LNCaP clone FGC (cell line): ENCODE measurements at regions not wholly inside any gene's neighbourhood (a gene's known extent, or its start where the extent isn't known, plus 50 kb on each side); places are given as distances from the start of the nearest gene placed in this dataset.
A peak's percentile ranks its signal among the peaks of the same experiment; 100 is the strongest.
"Not testable (repeated sequence)": the region's sequence is repeated elsewhere in the genome, so short reads cannot be mapped to it uniquely, and the experiment has no call there.

Experiments
- DNase-seq: peaks from one replicate; pipeline ENCODE4 v3.0.0-alpha.2; 2011; ENCODE audit warnings: low read depth
- H3K4me3 ChIP-seq: 2 replicates; pipeline ENCODE4 v1.5.1; 2011; ENCODE audit warnings: mild to moderate bottlenecking, low read depth, low read length, control low read depth
- TF ChIP-seq, protein P1 (sequence below): IDR thresholded peaks from 2 replicates; pipeline ENCODE4 v1.5.1; 2012; ENCODE audit warnings: mild to moderate bottlenecking; ENCODE audit not compliant: control insufficient read depth, insufficient read depth; ENCODE audit errors: extremely low read depth

DNA sequence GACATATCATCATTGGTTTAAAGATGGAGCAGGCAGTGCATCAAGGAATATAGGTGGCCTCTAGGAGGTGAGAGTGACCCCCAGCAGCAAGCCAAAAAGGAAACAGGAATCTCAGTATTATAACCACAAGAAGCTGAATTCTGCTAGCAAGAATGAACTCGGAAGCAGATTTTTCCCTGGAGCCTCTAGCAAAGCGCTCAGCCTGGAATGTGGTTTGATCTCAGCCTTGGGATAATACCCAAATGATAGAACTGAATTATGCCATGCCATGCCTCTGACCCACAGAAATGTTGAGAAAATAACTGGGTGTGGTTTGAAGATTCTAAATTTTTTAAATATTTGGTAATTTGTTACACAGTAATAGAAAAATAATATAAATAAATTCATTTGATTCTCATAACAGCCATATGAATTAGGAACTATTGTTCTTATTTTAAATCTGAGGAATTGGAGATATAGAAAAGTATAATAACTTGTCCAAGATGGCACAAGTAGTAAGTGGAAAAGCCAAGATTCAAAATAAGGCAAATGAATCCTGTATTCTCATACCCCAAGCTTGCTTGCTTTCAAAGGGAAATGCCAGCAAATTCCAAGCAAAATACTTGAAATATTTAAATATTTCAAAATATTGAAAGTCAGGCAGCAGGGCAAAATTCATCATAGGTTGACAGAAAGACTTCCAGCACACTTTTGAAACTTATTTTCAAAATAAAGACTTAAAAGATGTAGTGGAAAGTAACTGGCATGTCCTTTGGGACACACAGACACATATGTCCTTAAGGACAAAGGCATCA is 567.4 kb downstream of the KCNA4 start:
- DNase-seq = no peak
- H3K4me3 ChIP-seq = no peak overlapping the region
- TF ChIP-seq, protein P1, sequence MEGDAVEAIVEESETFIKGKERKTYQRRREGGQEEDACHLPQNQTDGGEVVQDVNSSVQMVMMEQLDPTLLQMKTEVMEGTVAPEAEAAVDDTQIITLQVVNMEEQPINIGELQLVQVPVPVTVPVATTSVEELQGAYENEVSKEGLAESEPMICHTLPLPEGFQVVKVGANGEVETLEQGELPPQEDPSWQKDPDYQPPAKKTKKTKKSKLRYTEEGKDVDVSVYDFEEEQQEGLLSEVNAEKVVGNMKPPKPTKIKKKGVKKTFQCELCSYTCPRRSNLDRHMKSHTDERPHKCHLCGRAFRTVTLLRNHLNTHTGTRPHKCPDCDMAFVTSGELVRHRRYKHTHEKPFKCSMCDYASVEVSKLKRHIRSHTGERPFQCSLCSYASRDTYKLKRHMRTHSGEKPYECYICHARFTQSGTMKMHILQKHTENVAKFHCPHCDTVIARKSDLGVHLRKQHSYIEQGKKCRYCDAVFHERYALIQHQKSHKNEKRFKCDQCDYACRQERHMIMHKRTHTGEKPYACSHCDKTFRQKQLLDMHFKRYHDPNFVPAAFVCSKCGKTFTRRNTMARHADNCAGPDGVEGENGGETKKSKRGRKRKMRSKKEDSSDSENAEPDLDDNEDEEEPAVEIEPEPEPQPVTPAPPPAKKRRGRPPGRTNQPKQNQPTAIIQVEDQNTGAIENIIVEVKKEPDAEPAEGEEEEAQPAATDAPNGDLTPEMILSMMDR = no peak

DNA sequence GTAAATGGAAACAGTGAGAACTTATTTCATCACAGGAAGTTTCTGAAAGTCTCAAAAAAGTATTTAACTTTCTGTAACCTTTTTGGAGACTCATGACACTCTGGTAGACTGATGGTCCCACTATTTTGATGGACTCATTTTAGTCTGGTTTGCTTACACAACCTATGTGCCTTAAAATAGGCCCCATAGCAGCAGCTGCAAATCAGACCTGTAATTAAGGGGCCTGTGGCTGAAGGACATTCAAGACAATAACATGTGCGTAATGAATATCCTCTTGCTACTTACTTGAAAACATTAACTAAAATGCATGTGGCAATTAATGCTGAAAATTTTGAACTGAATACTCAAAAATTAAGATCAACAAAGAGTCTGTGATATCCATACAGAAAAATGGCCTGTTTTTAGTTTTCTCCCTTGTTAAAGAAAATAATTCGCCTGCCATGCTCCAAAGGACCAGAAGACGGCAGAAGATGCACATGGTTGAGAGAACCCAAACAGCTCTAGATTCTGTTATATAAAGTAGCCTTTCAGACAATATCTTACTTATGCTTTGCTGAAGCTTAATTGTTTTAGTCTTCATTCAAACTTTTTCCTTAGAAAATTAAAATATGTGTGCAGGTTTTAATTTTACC is 568.5 kb downstream of the KCNA4 start:
- no peak for DNase-seq
- TF ChIP-seq, protein P1 = peak; percentile 48
- H3K4me3 ChIP-seq = no peak overlapping the region

DNA sequence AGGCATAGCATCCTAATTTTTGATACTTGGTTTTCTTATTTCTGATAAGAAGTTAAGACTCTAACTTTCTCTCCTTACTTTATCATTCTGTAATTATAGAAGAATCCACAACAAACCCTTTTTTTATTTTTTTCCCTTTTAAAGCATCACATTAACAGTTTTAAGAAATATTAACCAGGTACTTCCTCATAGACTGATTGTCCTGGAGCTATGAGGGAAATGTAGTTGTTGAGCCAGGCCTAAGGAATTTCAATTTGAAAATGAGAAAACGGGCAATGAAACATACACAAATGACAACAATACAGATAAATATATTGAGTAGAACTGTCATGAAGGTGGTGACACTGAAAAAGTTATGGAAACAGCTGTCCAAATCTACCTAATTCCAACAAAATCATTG is 569.0 kb downstream of the KCNA4 start:
- TF ChIP-seq, protein P1 = no peak
- no peak for DNase-seq
- no peak overlapping the region for H3K4me3 ChIP-seq

DNA sequence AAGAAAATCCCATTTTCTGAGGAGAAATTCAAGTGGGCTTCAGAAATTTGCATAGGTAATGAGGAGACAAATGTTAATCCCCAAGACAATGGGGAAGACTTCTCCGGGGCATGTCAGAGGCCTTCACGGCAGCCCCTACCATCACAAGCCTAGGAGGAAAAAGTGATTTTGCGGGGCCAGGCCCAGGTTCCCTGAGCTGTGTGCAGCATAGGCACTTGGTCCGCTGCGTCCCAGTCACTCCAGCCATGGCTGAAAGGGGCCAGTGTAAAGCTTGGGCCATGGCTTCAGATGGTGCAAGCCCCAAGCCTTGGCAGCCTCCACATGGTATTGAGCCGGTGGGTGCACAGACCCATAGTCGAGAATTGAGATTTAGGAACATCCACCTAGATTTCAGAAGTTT is 570.7 kb downstream of the KCNA4 start:
- TF ChIP-seq, protein P1 = no peak
- H3K4me3 ChIP-seq = no peak overlapping the region
- no peak for DNase-seq

DNA sequence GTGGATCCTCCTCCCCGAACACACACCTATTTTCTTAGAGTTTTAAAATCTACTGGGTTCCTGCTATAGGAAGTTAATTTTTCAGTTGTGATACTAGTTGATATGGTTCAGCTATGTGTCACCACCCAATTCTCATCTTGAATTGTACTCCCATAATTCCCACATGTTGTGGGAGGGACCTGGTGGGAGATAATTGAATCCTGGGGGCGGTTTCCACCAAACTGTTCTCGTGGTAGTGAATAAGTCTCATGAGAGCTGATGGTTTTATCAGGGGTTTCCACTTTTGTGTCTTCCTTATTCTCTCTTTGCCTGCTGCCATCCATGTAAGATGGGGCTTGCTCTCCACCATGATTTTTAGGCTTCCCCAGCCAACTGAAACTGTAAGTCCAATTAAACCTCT is 571.6 kb downstream of the KCNA4 start:
- H3K4me3 ChIP-seq, DNase-seq: not testable (repeated sequence)

DNA sequence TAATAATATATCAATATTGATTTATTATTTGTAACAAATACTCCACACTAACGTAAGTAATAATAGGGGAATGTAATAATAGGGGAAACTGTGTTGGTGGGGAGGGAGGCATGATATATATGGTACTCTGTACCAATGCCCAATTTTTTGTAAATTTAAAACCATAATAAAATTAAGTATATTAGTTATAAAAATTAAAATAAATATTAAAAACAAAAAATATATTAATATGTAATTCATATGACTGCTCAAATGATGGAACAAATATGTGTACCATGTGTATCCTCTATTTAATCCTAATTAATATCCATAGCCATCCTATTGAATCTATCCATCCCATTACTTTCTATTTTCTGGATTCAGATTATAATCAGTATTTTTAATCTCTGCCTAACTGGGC is 578.0 kb downstream of the KCNA4 start:
- TF ChIP-seq, protein P1 = no peak
- H3K4me3 ChIP-seq = no peak overlapping the region
- no peak for DNase-seq

DNA sequence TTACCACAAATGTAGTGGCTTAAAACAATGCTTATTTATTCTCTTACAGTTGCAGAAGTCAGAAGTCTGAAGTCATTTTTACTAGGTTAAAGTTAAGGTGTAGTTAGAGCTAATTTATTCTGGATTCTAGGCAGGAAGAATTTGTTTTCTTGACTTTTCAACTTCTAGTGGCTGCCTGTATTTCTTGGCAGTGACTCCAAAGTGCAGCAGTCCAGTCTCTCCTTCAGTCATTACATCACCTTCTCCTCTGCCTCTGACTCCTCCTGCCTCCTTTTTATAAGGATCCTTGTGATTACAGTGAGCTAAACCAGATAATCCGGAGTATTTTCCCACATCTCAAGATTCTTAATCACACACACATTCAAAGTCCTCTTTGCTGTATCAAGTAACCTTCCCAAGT is 581.4 kb downstream of the KCNA4 start:
- DNase-seq = no peak
- H3K4me3 ChIP-seq = no peak overlapping the region
- TF ChIP-seq, protein P1 = no peak
